Amniotic epithelial cell (primary cell): ENCODE measurements at regions not wholly inside any gene's neighbourhood (a gene's known extent, or its start where the extent isn't known, plus 50 kb on each side); places are given as distances from the start of the nearest gene placed in this dataset.
"Not testable (repeated sequence)": the region's sequence is repeated elsewhere in the genome, so short reads cannot be mapped to it uniquely, and the experiment has no call there.

Source experiments
- DNase-seq: peaks from one replicate; pipeline ENCODE4 v3.0.0-alpha.2; 2010; ENCODE audit warnings: low read depth

DNA sequence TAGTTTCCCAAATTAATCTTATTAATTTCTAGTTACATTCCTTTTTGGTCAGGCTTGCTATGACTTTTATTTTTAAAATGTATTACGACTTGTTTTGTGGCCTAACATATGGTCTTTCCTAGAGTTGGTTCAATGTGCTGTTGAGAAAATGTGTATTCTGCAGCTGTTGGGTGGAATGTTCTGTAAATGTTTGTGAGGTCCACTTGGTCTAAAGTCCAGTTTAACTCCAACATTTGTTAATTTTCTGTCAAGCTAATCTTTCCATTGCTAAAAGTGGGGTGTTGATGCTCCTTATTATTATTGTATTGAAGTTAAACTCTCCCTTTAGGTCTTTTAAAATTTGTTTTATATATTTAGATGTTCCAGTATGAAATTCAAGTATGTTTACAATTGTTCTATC lies 1010.8 kb upstream of the EDIL3 start:
- DNase-seq: no peak

DNA sequence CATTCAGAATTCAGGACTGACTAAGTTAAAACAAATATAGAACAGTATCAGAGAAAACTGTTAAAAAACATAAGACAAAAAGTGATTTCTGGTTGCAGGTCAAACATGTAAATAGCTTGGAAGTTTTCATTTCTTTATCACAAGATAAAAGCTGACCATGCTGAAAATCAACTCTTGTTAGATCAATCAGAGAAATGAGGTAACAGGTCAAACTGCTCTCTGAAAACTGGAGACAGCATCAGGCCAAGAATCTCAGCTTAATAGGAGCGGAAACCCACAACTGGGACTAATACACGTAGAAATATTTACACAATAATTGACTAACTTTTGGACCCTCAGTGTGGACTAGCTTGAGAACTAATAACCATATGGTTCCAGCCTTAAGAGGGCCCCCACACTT lies 1012.8 kb upstream of the EDIL3 start:
- DNase-seq: no peak

DNA sequence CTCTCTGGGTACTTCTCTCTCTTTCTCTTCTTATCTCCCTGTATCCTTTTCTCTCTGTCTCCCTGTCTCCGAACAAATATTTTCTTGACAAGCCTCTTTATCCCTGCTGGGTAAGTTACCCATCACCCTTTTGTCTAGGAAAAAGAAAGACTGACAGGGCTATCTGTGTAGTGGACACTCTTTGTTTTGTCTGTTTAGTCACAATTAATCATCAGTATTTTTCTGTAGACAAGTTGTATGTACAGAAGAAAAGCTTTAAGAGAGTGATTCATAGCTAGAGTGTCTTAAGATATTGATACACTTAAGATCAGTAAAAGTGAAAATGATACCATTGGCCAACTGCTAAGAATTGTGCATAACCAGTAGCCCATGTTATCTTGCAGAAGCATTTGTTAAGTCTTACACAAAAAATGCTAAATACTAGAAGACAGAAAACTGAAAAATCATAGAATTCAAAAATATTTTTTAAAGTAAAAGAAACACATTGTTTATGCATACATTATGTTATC lies 1043.8 kb upstream of the EDIL3 start:
- DNase-seq: no peak

DNA sequence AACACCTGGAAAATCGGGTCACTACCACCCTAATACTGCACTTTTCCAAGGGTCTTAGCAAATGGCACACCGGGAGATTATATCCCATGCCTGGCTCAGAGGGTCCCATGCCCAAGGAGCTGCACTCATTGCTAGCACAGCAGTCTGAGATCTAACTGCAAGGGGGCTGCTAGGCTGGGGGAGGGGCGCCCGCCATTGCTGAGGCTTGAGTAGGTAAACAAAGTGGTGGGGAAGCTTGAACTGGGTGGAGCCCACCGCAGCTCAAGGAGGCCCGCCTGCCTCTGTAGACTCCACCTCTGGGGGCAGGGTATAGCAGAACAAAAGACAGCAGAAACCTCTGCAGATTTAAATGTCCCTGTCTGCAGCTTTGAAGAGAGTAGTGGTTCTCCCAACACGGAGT lies 1047.0 kb upstream of the EDIL3 start:
- DNase-seq: not testable (repeated sequence)

DNA sequence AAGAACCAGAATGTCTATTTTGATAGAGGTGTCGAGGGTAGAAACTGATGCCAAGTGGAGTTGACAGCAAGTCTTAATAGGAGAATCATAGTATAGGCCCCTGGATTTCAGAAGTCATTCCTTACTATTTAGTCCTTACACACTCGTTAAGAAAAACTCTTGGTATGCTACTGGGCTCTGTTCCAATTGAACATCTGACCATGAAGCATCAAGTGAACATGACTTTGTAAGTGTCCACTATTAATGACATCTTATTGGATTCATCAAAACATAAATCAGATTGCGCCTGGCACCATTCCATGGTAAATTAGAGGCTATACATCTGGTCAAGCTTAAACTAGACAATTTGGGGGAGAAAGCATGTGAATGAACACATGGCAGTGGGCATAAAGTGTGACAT lies 1056.5 kb upstream of the EDIL3 start:
- DNase-seq: no peak

DNA sequence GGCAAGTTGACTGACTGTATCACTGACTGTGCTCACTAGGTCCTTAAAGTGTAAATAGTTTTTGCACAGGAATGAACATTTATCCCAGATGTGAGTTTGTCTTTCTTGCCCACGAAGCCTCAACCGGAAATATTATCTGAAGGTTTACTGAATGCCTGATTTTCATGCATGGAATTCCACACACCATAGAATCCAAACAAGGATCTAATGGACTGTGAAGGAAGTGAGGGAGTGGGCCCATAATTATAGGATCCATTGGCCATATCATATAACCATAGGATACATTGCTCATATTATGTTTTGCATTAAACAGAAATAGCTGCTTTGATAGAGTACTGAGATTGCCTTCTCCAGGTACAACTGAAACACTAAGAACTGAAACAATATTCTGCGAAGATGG lies 1057.2 kb upstream of the EDIL3 start:
- DNase-seq: no peak

DNA sequence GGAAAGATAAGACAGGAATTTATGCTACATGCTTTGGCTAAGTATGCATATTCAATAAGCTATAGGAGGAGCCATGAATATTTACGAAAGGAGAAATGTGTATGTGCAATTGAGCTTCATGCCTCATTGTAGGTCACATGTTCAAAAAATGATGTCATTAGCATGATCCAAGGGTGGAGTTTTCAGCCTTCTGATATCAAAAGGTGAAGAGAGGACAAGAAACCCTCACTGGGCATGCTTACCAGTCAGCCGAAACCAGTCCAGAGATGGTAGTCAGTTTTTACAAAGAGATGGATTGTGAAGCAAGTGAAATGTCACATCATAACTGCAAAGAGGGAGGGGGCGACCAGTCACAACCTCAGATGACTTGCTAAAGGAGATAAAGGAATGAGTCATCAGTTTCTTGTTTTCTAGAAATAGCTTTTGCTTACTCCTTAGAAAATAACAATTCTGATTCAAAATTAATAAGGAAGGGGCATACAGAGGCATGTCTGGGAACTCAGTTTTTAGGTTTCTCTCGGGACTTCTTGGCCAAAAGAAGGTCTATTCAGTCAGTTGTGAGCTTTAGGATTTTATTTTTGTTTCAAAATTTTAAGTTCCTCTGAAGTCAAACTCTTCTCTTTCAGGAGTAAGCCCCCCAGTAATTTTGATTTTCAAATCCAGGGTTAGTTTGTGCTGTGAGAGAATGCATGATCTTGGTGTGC lies 1067.8 kb upstream of the EDIL3 start:
- no peak for DNase-seq

DNA sequence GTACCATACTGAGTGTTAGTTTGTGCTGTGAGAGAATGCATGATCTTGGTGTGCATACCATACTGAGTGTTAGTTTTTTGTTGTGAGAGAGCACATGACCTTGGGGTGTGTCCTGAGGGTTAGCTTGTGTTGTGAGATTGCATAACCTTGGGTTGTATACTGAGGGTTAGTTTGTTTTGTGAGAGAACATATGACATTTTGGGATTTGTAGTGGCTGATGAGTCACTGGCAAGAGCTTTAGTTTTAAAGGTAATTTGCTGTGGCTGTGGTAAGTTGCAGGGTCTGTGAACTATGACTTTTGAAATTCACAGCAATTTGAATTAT lies 1068.3 kb upstream of the EDIL3 start:
- DNase-seq: no peak

DNA sequence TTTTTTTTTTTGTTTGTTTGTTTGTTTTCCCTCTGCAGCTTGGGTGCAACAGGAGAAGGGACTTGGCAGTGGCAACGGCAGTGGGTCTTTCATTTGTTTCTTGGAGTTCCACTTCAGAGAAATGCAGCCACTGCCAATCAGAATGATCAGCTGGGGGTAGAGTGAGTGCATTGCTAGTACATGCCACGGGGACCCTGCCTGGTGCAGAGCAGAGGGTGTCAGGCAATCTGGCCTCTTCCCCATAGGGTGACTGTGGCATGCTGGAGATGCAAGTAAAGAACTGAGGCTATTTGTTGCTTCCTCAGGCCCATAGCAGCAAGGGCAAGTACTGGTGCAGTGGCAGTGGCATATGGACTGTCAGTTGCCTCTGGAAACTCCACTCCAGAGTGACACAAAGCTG lies 1073.6 kb upstream of the EDIL3 start:
- no peak for DNase-seq

DNA sequence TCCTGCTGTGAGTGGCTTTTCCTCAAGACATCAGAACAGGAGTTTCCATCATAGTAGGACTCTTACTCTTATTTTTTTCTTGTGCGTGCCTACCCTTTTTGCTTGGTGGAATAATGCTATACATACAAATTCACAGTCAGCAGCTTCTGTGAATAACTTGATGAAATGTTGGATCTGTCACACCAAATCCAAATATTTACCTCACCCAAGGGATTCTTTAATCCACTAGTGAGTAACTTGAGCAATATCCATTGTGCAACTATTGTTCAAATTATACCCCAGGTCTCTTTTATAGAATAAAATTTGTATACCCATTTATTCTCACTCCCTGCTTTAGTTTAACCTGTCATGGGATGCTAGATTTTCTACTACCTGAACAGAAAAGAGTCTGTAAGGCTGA lies 1078.3 kb upstream of the EDIL3 start:
- DNase-seq: no peak

DNA sequence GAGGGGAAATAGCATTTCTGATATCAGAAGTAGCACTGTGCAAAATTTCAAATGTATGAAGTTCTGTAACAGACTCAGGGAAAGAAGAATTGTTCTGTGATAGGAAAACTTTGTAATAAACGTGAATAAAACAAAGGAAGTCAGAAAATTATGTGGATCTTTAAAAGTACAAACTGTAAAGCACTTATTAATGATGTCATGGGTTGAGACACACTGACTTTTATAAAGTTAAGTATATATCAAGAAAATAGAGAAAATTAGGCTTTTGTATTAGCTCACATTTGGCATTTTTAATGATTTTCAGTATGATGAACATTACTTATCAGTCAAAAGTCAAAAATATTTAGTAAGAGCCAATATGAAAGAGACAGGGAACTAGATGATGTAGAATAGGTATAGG lies 1081.7 kb upstream of the EDIL3 start:
- DNase-seq: no peak

DNA sequence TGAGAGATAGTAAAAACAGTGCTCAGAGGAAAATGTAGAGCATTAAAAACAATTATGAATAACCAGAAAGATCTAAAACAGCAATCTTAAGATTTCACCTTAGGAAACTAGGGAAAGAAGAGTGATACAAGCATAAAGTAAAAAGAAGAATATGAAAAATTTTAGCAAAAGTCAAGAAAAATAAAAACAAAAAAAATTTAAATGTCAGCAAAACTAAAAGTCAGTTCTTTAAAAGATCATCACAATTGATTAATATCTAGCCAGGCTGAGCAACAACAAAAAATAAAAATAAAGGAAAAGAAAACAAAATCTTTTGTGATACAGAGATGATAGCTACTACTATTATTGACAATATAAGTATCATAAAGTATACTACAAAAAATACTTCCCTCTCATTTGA lies 1088.1 kb upstream of the EDIL3 start:
- no peak for DNase-seq

DNA sequence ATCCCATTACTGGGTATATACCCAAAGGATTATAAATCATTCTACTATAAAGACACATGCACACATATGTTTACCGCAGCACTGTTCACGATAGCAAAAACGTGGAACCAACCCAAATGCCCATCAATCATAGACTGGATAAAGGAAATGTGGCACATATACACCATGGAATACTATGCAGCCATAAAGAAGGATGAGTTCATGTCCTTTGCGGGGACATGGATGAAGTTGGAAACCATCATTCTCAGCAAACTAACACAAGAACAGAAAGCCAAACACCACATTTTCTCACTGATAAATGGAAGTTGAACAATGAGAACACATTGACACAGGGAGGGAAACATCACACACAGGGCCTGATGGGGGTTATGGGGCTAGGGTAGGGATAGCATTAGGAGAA lies 1090.5 kb upstream of the EDIL3 start:
- not testable (repeated sequence) for DNase-seq

DNA sequence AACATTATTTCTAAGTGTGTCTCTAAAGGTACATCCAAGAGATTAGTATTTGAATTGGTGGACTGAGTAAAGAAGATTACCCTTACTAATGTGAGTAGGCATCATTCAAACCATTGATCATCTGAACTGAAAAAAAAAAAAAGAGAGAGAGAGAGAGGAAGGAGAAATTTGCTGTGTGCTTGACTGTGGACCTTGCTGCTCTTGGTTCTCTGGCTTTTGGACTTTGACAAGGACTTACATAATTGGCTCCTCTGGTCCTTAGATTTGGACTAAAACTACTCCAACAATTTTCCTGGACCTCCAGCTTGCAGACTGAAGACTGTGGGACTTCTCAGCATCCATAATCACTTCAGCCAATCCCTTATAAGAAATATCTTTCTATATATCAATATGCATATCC lies 1091.9 kb upstream of the EDIL3 start:
- no peak for DNase-seq

DNA sequence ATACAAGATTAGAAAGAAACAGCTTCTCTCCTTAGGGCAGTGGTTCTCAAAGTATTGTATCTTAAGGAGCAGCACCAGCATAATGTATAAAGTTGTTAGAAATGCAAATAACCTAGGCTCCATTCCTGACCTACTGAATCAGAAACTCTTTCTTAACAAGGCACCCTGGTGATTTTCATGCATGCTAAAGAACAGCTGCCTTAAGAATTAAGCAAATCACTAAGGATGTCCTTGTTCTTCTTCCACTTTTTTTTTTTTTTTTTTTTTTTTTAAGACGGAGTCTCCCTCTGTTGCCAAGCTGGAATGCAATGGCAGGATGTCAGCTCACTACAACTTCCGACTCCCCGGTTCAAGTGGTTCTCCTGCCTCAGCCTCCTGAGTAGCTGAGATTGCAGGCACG lies 1095.2 kb upstream of the EDIL3 start:
- DNase-seq: no peak

DNA sequence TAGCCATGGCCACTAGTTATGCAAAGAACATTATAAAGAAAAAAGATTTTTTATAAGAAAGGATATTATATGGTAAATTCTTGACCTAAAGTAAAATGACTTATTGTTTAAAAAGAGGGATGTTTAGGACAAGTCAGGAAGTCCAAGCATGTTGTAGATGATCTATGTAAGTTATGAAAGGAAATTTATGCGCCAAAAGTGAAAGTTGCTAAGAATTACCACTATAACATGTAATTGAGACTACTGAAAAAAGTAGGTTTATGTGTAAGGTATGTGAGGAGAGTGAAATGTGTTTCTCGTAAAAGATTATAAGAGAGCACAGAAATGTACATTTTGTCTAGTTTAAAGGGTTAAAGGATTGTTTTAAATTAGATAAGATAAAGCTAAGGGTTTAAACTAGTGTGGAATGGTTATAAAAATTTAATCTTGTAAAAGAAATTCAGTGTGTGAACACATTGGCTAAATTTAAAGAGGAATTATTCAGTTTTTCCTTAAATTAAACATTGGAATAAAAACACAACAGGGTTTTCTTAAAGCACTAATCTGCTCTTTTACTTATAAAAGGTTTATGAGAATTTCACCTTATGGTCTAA lies 1100.4 kb upstream of the EDIL3 start:
- DNase-seq: no peak

DNA sequence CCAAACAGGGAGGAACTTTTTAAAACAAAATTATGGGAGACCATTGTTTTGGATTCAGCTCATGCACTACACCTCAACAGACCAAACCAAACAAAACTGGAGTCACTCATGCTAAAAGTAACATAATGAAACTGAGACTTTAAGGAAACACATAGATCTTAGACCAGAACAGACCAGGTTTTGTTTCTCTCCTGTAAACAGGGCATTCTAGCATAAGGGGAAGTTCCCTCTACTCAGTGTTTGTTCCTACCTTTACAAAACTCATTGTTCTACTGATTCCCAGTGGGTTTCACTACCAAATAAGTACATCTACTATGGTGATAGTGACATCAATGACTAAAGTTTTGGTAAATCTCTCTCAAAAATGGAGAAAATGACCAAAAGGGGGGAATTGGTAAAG lies 1103.6 kb upstream of the EDIL3 start:
- DNase-seq: no peak

DNA sequence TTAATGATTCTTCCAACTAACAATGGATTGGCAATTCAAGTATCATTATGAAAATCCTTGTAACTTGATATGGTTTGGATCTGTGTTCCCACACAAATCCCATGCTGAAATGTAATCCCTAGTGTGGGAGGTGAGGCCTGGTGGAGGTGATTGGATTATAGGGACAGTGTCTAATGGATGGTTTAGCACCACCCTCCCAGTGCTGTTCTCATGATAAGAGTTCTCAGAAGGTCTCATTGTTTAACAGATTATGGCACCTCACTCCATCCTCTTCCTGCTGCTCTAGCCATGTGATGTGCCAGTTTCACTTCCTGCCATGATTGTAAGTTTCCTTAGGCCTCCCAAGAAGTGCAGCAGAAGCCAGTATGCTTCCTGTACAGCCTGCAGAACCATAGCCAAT lies 1116.2 kb upstream of the EDIL3 start:
- no peak for DNase-seq

DNA sequence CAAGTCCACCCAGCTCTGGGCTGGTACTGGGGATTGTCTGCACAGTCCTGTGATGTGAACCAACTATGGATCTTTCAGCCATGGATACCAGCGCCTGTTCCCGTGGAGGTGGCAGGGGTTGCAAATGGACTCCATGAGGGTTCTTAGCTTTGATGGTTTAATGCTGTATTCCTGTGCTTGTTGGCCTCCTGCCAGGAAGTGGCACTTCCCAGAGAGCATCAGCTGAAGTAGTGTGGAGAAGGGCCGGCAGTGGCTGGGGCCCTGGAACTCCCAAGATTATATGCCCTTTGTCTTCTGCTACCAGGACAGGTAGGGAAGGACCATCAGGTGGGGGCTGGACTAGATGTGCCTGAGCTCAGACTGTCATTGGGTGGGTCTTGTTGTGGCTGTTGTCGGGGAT lies 1104.8 kb upstream of the COX7C start:
- no peak for DNase-seq

DNA sequence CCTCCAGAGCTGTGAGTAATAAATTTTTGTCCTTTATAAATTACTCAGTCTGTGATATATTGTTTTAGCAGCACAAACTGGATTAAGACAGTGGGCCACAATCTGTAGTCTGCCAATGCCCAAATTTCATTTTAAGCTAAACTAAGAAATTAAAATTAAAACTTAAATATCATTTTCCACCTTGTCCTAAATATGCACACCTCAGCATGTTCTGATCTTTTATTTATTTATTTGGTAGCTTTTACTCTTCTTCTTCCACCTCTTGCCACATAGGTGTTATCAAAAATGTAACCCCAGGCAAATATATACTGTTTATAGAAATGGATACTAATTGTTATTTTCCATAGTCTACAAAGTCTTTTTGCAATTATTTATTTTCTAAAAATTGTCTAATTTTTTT lies 1102.2 kb upstream of the COX7C start:
- no peak for DNase-seq

DNA sequence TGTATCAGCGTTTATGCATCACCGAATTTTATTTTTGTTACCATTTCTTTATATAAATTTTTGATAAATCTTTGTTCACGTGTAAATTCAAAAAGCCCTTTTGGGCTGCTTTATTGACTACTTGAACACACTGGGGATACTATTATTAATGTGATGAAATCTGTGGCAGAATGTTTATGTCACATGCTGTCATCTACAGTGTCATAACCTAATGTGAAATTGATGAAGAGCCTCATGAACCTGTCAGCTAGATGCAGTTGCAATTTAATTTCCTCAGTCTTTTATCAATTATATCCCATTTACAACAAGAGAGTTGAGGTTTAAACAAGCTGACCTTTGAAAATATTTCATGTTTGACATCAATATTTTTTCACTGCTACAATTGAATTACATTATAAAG lies 1100.4 kb upstream of the COX7C start:
- no peak for DNase-seq

DNA sequence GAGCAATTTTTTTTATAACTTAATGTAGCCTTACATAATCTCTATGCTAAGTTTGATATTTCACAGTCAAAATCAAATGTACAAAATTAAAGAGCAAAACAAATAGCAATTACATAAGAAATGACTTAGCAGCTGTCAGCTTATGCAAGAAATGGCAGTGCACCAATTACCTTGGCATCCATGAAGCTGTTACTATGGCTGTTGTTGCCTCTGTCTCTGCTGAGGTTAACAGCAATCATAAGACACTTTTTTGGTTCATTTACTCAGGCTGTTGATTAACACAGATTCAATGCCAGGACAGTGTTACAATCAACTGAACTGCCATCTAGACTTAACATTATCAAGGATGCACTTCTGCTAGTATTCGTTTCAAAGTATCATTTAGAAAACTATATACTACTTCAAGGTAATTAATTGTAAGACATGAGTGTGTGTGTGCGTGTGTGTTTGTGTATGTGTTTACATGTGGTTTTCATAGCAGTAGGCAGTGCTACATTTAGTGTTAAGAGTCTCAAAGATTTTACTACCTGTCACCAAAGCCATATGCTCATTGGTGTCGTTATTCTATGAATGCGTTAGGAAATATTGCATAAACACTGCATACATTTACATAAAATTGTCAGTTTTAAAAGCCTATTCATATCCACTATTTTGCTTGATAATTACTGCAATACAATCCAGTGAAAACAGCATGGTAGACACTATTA lies 1084.2 kb upstream of the COX7C start:
- no peak for DNase-seq

DNA sequence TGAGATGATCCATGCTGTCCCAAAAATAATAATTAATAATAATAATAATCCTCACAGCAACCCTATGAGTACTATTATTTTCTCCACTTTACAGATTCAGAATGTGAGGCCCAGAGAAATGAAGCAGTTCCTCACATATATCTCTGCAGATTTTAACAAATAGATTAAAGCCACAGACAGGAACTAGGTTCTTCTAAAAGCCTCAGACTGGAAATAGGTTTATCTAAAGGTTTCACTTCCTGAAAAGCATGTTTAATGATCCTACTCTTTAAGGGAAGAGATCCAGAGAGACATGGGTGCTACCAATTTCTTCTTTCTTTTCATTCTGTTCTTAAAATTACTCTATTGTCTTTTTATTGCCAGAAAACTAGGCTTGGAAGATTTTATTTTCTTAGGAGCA lies 1079.4 kb upstream of the COX7C start:
- no peak for DNase-seq

DNA sequence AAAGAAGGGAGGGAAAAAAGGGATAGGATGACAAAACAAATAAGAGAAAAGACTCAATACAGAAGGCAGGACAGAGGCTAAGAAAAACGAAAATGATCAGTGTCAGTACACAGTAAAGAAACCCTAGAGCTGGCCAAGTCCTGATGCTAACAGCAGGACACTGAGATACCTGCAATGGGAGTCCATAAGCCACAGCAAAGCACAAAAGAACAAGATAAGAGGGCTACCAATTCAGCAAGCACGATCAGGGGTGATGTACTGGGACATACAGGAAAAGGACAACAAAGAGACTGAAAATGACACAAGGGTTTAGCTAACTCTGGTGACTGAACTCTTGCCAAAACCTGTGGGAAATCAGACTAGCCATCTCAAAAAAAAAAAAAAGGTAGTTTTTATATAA lies 1072.6 kb upstream of the COX7C start:
- no peak for DNase-seq
